Common myeloid progenitor, CD34-positive (primary cell): ENCODE measurements at regions not wholly inside any gene's neighbourhood (a gene's known extent, or its start where the extent isn't known, plus 50 kb on each side); places are given as distances from the start of the nearest gene placed in this dataset.
A peak's percentile ranks its signal among the peaks of the same experiment; 100 is the strongest.

ENCODE experiments used
- CTCF ChIA-PET: fragments of 350-600 bp; sonication (Branson Sonifier 250); formaldehyde crosslinking; loops from one replicate; lab custom pipeline; 2021; ENCODE audit warnings: antibody characterized with exemption; lab: Charles Lee
- POLR2A ChIA-PET: fragments of 350-600 bp; sonication (Branson Sonifier 250); formaldehyde crosslinking; loops from one replicate; lab custom pipeline; 2021; ENCODE audit warnings: antibody characterized with exemption; lab: Charles Lee
- DNase-seq, 3 donors: peaks; one replicate each; pipeline versions ENCODE4 v3.0.0 to v3.0.0-alpha.2; 2013
- H3K27ac ChIP-seq, 2 experiments: 1 replicate in 1 of 2; 2 replicates in 1 of 2; pipeline ENCODE4 v1.7.0; 2013; ENCODE audit warnings: inconsistent platforms in 2 of 2, low read length in 2 of 2, mild to moderate bottlenecking in 2 of 2, low read depth in 1 of 2, moderate library complexity in 1 of 2; ENCODE audit not compliant: severe bottlenecking in 2 of 2, insufficient read depth in 1 of 2, poor library complexity in 1 of 2
- H3K27me3 ChIP-seq, 5 experiments: replicated peaks in 2 of 5; 1 replicate in 3 of 5; 2 replicates in 2 of 5; pipeline versions ENCODE4 v1.6.1 to v1.7.0; 2013; ENCODE audit warnings: low read length in 4 of 5, mild to moderate bottlenecking in 2 of 5, moderate library complexity in 2 of 5, inconsistent platforms in 1 of 5; ENCODE audit not compliant: insufficient read depth in 5 of 5, control insufficient read depth in 4 of 5
- H3K36me3 ChIP-seq, 4 experiments: 1 replicate in 2 of 4; 2 replicates in 2 of 4; pipeline versions ENCODE4 v1.6.1 to v1.7.0; 2013; ENCODE audit warnings: low read length in 3 of 4, control low read depth in 1 of 4, mild to moderate bottlenecking in 1 of 4; ENCODE audit not compliant: control insufficient read depth in 4 of 4, insufficient read depth in 4 of 4
- H3K4me1 ChIP-seq, 4 experiments: 1 replicate in 3 of 4; 2 replicates in 1 of 4; pipeline versions ENCODE4 v1.6.1 to v1.7.1; 2013; ENCODE audit warnings: low read length in 3 of 4, mild to moderate bottlenecking in 3 of 4, control low read depth in 1 of 4, inconsistent platforms in 1 of 4, moderate library complexity in 1 of 4; ENCODE audit not compliant: control insufficient read depth in 4 of 4, insufficient read depth in 4 of 4; ENCODE audit errors: control extremely low read depth in 1 of 4
- H3K4me3 ChIP-seq, 7 experiments: 1 replicate in 4 of 7; 2 replicates in 3 of 7; pipeline versions ENCODE4 v1.5.1 to v1.7.0; 2013; ENCODE audit warnings: mild to moderate bottlenecking in 7 of 7, low read length in 6 of 7, moderate library complexity in 6 of 7, inconsistent platforms in 2 of 7, low read depth in 2 of 7, control low read depth in 1 of 7; ENCODE audit not compliant: insufficient read depth in 4 of 7, control insufficient read depth in 1 of 7; ENCODE audit errors: extremely low read depth in 1 of 7
- H3K9me3 ChIP-seq, 5 experiments: 1 replicate in 4 of 5; 2 replicates in 1 of 5; pipeline versions ENCODE4 v1.6.1 to v1.7.1; 2013; ENCODE audit warnings: low read length in 4 of 5, mild to moderate bottlenecking in 2 of 5, inconsistent platforms in 1 of 5, low read depth in 1 of 5, moderate library complexity in 1 of 5; ENCODE audit not compliant: control insufficient read depth in 4 of 5, insufficient read depth in 2 of 5; ENCODE audit errors: control extremely low read depth in 1 of 5
- WGBS: methylation state at CpG from one replicate; pipeline ENCODE4 v1.1.5; 2013; ENCODE audit not compliant: insufficient coverage; 5-methylcytosine and 5-hydroxymethylcytosine counted together

- CTCF ChIA-PET = no interaction called here
- Histone ChIP-seq H3K27me3 (no peaks in the 10 kb centered on the region), H3K4me3 (peak overlapping the region in 6 of 7 experiments; percentile 73 to 99 (median 85)), H3K36me3 (peaks cover 0 to 20% (median 0%) of the 10 kb centered on the region in 4 experiments), H3K9me3 (no peaks in the 10 kb centered on the region), H3K27ac (peak overlapping the region; percentile 80 to 86), H3K4me1 (peaks cover 8 to 54% (median 42%) of the 10 kb centered on the region in 4 experiments)
- no peak for DNase-seq
- no CpG with 5 or more reads among the region's 2 CpGs for WGBS
- POLR2A ChIA-PET = no interaction called here
Measured at GRCh38 chr1:198934426-198934825, 295.6 kb downstream of the PTPRC start.

GRCh38 chr1:198934901-198935305 is 296.1 kb downstream of the PTPRC start:
- DNase-seq = peak; percentile 73 to 93 (median 88)
- Histone ChIP-seq H3K27me3 (no peaks in the 10 kb centered on the region), H3K4me3 (peak overlapping the region in 6 of 7 experiments; percentile 73 to 99 (median 85)), H3K9me3 (no peaks in the 10 kb centered on the region), H3K4me1 (peaks cover 8 to 51% (median 38%) of the 10 kb centered on the region in 4 experiments), H3K36me3 (peaks cover 0 to 20% (median 0%) of the 10 kb centered on the region in 4 experiments), H3K27ac (peak overlapping the region; percentile 80 to 86)
- WGBS = 8% methylated on average over 5 of the region's 6 CpGs
- CTCF ChIA-PET = interaction anchor here (0.5 to 2.4 kb wide), 3 partner anchors 20 to 1481 kb away, joined by 3 to 8 read pairs (median 3); no protein-coding TSS in a partner anchor
- POLR2A ChIA-PET = no interaction called here

- no peaks in the 10 kb centered on the region for H3K27me3 ChIP-seq
- peak overlapping the region; percentile 26 to 99 (median 82) for H3K4me3 ChIP-seq
- peaks cover 0 to 20% (median 0%) of the 10 kb centered on the region in 4 experiments for H3K36me3 ChIP-seq
- 14% methylated on average over 6 of the region's 9 CpGs for WGBS
- DNase-seq = peak; percentile 84 to 90 (median 90)
- peaks cover 4 to 46% (median 34%) of the 10 kb centered on the region in 4 experiments for H3K4me1 ChIP-seq
- POLR2A ChIA-PET = no interaction called here
- no peaks in the 10 kb centered on the region for H3K9me3 ChIP-seq
- peak overlapping the region; percentile 80 to 86 for H3K27ac ChIP-seq
- CTCF ChIA-PET = interaction anchor here (0.5 to 2.4 kb wide), 3 partner anchors 21 to 1481 kb away, joined by 3 to 8 read pairs (median 3); no protein-coding TSS in a partner anchor
Measured at GRCh38 chr1:198935306-198935921, 296.6 kb downstream of the PTPRC start.

- Histone ChIP-seq H3K9me3 (no peaks in the 10 kb centered on the region), H3K27me3 (no peaks in the 10 kb centered on the region), H3K4me3 (peak overlapping the region in 6 of 7 experiments; percentile 73 to 99 (median 85)), H3K27ac (peak overlapping the region; percentile 80 to 86), H3K4me1 (peaks cover 3 to 37% (median 28%) of the 10 kb centered on the region in 4 experiments), H3K36me3 (peaks cover 0 to 20% (median 0%) of the 10 kb centered on the region in 4 experiments)
- CTCF ChIA-PET = interaction anchor here (0.9 to 2.4 kb wide), 3 partner anchors 22 to 157 kb away, joined by 3 to 8 read pairs (median 3); no protein-coding TSS in a partner anchor
- POLR2A ChIA-PET = interaction anchor here (1.5 kb wide), 1 partner anchor 105 kb away, joined by 5 read pairs; no protein-coding TSS in a partner anchor
- WGBS = no CpG with 5 or more reads among the region's 6 CpGs
- no peak for DNase-seq
Measured at GRCh38 chr1:198936371-198937083, 297.7 kb downstream of the PTPRC start.

GRCh38 chr1:198937231-198938031 is 298.6 kb downstream of the PTPRC start:
- no peaks in the 10 kb centered on the region for H3K9me3 ChIP-seq
- peak; percentile 86 to 96 (median 92) for DNase-seq
- peaks cover 0 to 18% (median 0%) of the 10 kb centered on the region in 4 experiments for H3K36me3 ChIP-seq
- H3K4me3 ChIP-seq = peak overlapping the region; percentile 46 to 99 (median 82)
- 56% methylated on average over 3 of the region's 5 CpGs for WGBS
- POLR2A ChIA-PET = interaction anchor here (1.5 kb wide), 1 partner anchor 104 kb away, joined by 5 read pairs; no protein-coding TSS in a partner anchor
- H3K27ac ChIP-seq = peak overlapping the region; percentile 80 to 86
- no peaks in the 10 kb centered on the region for H3K27me3 ChIP-seq
- CTCF ChIA-PET = interaction anchor here (0.9 to 2.4 kb wide), 4 partner anchors 23 to 612 kb away, joined by 3 to 8 read pairs (median 3); no protein-coding TSS in a partner anchor
- H3K4me1 ChIP-seq = peaks cover 3 to 31% (median 23%) of the 10 kb centered on the region in 4 experiments

GRCh38 chr1:198939286-198939685 is 300.4 kb downstream of the PTPRC start:
- H3K36me3 ChIP-seq = peaks cover 0 to 7% (median 0%) of the 10 kb centered on the region in 4 experiments
- no peaks in the 10 kb centered on the region for H3K27me3 ChIP-seq
- H3K4me3 ChIP-seq = no peak overlapping the region
- H3K27ac ChIP-seq = no peak overlapping the region
- peaks cover 0 to 23% (median 15%) of the 10 kb centered on the region in 4 experiments for H3K4me1 ChIP-seq
- ChIA-PET CTCF (no interaction called here), POLR2A (no interaction called here)
- H3K9me3 ChIP-seq = no peaks in the 10 kb centered on the region
- DNase-seq = no peak
- WGBS = 100% methylated on average over 1 of the region's 3 CpGs
